NCI-H2171 treated with DMSO at 0.1 percent for 48 hours (cell line): ENCODE measurements at regions not wholly inside any gene's neighbourhood (a gene's known extent, or its start where the extent isn't known, plus 50 kb on each side); places are given as distances from the start of the nearest gene placed in this dataset.
"Not testable (repeated sequence)": the region's sequence is repeated elsewhere in the genome, so short reads cannot be mapped to it uniquely, and the experiment has no call there.

Experiments
- DNase-seq: peaks from one replicate; lab custom pipeline; 2025; lab: John Stamatoyannopoulos, UW

DNA sequence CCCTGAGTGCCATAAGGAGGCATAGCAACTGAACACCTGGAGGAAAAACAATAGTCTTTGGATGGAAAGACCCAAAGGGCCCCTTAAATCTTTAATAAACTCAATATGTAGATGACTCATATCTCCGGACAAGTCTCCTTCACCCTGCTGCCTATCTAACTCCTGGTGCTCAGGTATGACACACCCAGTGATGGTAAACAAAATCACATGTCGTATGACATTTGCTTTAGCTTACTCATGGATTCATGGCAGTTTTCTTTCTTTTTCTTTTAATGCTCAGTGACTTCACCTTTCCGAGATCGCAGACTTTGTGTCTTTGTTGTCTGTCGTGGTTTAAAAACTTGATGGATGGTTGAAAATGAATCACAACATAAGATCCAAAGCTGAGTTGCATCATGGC, 208.5 kb upstream of the PROX1 start:
- no peak for DNase-seq

DNA sequence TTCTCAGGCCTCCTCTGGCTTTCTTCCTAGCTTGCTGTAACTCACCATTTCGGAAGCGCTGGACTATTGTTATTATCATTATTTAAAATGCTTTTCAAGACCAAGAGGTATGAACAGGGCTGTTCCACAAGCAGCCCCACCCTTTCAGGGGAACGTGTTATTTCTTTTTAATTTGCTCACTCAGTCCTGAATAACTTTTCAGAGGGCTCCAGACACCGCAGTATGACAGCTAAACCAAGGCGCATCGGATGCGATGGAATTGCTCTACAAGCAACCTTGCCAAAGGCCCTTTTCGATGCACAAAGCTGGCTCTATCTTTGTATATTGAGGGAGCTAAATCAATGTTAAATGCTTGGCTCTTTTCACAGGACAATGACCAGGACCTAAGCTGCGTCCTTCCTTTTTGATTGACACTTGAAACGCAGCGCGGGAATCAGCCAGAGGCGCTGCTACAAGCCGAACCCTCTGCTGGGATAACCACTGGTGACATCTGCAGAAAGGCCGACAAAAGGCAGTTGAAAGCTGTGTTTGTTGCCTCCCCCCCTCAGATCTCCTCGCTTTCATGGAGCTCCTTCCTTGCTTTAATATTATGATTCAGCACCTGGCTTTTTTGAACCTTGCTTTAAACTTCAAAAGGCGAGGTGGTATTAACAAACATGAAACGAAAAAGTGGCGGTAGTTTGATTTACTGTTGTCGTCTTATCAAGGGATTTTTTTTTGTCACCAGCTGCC, 204.7 kb upstream of the PROX1 start:
- no peak for DNase-seq

DNA sequence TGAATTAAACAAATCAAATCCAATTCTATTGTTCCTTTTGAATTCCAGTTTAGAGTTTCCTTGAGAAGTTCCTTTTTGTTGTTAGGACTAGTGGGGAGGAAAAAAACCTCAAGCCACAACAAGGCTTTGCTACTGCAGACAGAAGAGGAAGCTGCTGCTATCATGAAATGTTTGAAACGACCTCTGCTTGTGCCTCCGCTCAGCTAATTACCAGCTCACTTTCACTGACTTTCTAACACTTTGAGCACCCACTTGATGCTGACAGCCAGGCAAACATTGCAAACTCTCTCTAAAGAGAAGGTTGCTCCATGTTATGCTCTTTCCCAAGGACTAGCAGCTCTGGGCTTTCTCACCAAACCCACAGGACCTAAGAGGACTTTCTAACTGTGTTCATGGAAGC, 203.9 kb upstream of the PROX1 start:
- DNase-seq: no peak

DNA sequence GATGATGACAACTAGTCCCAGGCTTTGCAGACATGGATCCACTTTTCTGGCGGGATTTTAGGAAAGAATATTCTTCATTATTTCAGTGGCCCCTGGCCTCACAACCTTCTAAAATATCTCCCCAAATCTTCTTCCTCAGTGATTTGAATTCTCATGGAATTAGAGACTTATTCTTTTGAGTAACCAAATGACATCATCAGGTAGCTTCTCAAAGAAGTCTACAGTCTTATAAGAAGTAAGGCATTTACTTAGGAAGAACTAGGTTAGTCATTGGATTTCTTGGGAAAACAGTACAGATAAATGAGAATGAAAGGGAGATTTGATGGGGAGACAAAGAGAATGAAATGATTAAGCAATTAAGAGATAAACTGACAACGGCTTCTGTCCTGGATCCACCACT, 201.1 kb upstream of the PROX1 start:
- DNase-seq: no peak

DNA sequence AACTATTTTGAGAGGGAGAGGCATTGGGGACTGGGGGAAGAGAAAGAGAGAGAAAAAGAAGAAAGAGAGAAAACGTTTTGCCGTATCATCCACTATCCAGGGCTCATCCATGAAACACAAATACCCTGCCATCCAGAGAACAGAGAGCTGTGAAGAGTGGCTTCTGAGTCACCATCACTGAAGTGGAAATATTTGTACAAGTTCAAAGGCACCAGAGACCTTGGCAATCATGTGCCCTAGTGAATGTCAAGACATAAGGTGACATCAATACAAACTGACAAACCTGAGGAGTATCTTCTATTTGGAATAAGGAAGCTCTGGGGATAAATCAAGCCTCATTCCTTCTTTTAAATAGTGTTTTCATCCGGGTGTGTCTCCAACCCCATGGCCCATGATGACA, 197.2 kb upstream of the PROX1 start:
- no peak for DNase-seq

DNA sequence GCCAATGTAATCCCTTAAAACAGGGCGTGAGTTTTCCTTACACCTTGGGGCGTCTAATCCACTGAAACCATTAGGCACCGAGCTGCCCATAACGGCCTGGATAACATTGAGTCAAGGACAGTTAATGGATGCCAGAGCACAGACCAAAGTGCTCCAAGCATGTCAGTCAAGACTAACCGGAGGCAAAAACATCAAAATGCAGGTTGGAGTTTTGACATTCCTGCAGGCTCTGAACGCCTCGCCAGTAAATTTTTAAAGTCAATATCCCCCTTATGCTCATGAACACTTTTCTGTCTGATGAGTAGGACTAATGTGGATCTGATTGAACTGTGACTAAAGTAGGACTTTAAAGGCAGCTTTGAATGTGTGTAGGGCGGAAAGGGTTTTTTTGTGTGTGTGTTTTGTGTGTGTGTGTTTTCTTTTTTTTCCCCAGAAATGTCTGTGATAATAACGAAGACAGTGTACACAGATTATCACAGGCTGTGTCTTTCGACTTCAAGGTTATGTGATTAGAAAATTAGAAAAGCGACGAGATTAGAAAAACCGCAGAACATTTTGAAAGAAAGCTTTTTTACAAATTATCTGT, 194.2 kb upstream of the PROX1 start:
- DNase-seq: no peak

DNA sequence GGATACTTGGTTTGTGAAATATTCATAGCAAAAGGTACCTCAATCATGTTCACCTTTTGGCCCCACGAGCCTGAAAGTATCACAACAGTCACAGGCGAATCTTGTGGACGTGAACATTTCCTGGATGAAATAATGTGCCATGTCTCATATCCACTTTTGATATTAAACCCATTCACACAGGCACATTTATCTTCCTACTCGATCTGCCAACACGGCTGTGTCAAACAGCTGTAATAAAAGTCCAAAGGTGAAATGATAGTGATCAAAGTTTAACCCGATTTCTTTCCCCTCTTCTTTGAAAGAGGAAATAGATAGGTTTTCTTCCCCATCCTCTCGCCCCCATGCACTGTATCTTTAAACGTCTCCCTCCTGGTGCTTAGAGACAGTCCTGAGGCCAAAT, 191.2 kb upstream of the PROX1 start:
- DNase-seq: no peak

DNA sequence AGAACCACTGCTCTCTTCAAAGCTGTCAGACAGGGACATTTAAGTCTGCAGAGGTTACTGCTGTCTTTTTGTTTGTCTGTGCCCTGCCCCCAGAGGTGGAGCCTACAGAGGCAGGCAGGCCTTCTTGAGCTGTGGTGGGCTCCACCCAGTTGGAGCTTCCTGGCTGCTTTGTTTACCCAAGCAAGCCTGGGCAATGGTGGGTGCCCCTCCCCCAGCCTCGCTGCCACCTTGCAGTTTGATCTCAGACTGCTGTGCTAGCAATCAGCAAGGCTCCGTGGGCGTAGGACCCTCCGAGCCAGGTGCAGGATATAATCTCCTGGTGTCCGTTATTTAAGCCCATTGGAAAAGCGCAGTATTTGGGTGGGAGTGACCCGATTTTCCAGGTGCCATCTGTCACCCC, 179.5 kb upstream of the PROX1 start:
- DNase-seq: not testable (repeated sequence)

DNA sequence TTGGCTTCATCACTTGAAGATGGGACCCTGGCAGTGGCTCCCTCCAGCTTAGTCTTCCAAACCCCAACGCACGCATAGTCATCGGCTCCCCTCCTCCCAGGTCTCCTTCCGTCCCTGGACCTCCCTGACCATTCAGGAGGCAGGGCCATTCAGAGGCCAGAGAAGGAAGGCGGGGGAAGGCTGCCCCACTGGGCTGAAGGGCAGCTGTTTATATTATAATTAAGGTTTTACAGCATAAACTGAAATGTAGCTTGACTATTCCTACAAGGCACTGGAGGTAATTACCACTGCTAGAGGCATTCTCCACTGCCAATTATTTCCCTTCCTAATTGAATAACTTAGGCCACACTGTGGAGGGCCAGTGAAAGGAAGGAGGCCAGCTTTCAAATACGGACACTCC, 170.6 kb upstream of the PROX1 start:
- no peak for DNase-seq

DNA sequence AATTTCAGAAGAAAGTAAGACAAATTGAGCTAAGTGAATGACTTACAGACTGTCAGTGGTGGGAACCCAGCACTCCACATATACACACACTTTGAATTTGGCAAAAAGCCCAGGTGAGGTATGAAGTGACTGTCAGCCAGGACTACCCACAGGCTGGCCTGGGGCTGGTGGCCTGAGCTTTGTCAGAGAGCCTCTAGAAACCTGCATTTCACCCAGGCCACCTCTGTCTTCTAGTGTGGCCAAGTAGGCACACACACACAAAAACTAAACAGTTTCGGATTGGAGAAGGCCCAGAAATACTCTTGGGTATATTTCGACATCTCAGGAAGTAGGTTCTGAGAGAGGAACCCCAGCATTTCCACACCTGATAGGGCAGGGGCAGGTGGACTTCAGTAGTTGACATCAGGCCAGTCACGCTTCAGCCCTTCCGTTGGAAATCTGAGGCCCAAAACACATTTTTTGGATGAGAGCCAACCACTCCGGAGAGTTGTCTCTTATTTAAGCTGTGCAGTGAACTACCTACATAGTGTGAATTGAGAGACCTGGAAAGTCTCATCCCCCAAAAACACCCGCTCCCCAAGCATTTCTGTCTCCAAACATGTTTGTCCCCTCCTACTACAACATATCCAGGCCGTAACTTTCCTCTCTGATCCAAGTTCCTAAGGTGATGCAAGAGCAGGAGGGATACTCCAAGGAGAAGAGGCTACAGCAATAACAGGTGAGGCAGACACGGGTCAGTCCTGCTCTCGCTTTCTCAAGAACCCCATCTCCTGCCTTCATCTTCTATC, 167.2 kb upstream of the PROX1 start:
- peak; percentile 15 for DNase-seq

DNA sequence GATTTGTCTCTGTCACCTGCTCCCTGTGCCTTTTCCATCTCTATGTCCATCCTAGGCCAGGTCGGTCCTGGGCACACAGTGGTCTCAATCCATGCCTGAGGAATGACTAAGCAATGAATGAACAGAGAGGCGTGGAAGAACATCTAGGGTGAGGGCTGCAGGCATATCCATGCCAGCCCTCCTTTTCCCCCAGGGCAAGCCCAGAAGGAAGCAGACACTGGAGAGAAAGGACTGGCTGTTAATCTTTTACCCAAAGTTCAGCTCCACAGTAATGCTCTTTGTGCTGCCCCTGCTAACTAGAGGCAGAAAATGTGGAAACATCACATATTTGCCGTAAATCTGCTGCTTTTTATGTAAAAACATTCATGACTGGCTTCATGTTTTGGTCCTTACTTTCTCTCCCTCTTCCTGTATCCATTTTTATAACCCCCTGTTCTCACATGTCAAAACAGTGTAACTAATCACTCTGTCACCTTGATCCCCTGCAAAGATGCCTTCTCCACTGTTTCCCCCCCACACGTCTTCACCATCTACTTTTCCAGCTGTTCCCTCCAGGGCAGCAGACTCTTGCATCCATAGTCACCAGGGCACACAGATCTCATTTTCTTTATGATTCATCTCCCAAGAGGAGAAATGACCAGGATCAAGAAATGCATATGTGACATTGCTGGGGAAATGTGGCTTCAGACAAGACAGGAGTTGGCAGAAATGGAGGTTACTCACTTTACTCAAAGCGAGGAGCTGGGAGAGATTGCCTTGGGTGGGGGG, 166.4 kb upstream of the PROX1 start:
- no peak for DNase-seq

DNA sequence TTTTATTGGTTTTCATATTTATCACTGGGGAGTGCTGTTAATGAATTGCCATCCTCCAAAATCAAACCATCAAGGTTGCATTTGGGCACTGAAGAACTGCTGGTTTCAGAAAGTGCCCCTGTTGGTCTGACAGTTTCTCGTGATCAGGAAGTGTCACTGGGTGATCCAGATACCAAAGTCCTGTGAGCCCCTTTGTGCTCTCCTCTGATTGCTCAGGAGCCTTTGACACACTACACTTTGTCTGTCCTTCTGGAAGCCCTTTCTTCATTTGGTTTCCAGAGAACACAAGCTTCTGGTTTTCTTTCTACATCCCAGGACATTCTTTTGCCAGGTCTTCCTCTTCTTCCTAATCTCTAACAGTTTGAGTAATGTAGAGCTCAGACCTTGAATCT, 165.8 kb upstream of the PROX1 start:
- DNase-seq: no peak

DNA sequence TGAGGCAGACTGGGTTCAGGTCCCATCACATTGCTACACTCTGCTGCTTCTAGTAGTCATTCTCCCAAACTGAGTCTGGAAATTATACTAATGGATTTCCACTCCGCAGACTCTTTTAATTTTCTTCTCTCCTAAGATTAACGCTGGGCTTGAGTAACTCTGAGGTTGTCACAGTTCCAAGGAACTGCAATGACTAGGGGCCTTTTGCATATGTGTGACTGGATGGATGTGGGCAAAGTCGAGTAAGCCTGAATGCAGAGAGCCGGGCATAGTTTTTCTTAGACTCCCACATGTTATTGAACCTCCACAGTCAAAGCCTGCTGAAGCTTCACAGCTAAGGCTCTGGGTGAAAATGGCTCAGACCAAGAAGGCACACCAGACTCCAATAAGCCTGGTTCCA, 160.9 kb upstream of the PROX1 start:
- no peak for DNase-seq

DNA sequence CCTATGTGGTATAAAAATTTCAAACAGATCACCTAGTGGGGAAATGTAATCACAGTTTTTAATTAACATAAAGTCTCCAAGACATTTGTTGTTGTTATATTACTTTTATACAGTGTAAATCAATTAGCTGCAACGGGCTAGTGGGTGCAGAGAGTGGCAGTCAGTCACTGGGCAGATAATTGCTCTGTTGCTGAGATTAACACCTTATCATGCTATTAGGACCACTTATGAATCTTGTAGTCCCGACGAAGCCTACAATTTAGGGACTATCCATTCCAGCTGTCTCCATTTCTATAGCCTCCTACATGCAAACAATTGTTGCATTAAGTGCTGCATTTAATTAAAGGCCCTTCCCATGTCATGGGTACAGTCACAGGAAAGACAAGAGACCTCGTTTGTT, 158.9 kb upstream of the PROX1 start:
- DNase-seq: no peak

DNA sequence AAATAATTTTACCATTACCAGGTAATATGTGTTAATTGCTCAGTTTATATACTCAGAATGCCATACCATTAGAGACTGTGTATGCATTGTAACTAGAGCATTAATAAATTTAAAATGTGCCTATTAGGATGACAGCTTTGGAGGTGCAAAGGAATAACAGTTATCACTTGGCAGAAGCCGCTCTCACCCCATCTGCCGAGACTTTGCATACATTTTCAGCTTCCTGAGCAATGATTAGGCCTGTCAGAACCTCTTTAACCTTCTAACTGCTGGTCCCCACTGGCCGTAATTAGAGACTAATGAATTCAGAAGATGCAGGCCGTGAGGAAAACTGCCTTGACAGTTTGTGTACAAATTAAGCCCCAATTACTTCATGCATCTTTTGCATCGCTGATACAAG, 158.0 kb upstream of the PROX1 start:
- peak; percentile 68 for DNase-seq

DNA sequence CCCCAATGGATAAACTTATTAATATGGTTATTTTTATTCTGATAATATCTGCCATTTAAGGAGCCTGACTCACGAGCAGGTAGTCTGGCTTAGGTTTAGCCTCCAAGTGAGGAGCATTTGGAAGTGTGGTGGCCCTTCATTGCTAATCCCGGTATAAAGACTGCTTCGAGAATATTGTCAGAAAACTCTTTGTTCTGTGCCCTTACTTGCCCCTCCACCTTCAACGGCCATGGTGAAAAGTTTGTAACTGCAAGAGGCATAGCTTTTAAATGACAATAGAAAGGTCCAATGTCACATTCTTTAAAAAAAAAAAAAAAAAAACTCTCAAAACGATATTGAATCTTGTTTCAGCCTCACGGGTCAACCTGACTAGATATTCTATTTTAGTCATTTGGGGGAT, 157.4 kb upstream of the PROX1 start:
- DNase-seq: no peak

DNA sequence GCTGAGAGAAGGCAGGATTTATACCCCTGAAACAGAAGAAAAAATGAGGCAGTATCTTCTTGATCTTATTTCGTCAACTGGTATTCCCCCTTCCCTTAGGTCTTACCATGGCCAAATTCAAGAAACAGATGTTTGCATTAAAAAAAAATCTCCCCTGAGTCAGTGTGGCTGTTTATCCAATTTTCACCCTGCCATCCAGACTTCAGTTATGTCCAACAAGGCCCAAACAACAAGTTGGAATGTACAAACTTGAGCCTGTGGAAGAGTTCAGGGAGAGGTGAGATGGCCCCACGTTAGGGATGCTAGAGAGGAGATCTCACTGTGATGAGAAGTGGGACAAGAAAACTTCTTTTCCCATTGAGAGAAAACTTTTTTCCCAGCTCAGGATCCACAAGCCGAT, 147.2 kb upstream of the PROX1 start:
- DNase-seq: no peak

DNA sequence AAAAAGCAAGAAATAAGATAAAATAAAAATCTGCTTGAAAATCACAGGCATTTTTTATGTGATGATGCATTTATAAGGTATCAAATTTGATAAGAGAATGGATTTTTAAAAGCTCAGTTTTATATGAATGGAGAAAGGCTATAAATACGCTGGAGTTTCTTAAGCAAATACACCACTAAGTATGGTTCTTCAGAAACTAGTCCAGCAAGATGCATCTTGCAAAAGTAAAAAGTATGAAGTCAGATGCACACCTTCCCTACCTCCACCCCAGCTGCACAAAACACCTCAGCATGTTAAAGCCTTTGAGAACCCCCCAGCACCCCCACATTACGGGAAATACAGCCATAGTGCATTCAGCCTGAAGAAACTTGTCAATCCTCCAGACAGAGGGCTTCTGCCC, 143.1 kb upstream of the PROX1 start:
- DNase-seq: no peak

DNA sequence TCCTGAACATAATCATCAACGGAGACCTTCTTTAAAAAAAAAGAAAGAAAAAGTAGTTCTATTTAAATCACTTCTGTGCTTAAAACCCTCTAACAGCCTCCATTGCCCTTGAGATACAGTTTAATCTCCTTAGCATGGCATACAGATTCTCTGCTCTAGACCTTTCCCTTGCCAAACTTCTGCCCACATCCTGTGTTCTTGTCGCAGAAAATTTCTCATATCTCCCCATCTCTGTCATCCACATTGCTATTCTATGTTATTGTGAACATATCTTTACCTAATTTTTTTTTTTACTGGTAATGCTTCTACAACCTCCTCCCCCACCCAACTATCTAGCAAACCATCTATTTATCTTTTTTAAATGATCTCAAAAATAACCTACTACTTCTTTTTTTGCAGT, 135.7 kb upstream of the PROX1 start:
- DNase-seq: no peak

DNA sequence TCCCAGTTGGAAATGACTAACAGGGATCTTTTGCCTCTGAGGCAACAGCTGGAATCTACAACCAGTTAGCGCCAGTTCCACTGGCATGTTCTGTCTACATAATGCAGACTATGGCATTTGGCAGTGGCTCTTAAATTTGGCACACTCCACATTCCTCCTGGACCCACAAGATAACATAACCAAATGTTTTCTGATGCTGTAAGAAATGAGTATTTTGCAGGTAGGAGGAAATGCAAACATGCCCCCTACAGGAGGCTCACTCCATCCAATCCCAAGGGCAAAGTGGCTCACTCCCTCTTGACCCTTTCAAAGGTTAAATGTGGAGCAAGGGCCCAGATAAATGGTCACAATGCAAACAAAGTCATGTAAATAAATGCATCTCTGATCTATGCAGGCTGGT, 129.2 kb upstream of the PROX1 start:
- DNase-seq: no peak

DNA sequence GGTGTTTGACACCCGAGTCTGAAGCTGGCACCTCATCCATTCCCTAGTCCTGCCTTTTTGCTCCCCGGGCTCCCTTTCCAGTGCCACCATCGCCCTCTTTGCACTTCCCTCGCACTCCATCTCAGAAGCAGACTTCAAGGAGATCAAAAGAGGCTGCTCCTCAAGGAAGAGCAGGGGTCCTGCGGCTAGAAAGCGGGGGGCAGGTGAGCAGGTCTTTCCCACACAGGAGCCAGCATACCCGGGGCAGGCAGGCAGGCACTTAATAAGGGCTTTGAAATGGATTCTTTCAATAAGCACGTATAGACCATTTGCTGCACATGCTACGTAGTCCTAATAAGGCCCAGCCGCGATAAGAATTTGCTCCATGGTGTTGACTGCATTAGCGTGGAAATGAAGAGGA, 125.9 kb upstream of the PROX1 start:
- DNase-seq: no peak

DNA sequence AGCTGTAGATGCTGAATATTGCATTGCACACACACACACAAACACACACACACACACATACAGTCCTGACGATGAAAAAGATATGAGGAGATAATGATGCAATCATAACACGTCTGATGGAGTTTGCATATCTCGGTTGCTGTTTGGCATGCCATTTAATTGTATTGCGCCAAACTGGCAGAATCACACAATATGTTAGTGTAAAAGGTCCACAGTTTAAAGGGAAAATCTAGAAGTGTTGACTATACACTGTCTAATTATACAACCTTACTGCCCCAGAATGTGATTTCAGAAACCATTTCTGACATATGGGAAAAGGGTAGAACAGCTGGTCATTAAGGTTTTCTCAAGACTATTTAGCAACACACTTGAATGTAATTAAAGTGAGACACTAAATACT, 123.7 kb upstream of the PROX1 start:
- DNase-seq: peak; percentile 74

DNA sequence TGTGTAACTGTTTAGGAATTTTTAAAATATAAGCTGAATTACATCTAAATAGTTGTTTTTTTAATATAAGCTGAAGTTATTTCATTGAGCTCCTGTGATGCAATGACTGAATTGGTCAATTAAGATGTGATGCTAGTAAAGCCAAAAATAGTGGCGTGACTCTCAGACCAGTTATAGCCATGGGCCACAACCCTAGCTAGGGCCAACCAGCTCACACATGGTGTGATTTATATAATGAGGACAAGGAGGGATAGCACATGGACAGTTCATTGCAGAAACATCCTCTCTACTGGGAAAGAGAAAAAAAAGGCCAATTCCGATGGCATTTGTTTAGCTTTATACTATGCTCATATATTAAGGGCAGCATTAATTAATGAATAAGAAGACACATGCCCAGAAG, 119.3 kb upstream of the PROX1 start:
- DNase-seq: no peak
